ENCODE measurements at regions not wholly inside any gene's neighbourhood (a gene's known extent, or its start where the extent isn't known, plus 50 kb on each side); places are given as distances from the start of the nearest gene placed in this dataset.
A peak's percentile ranks its signal among the peaks of the same experiment; 100 is the strongest.

- POLR2A ChIA-PET, result no interaction called here
- no peak for DNase-seq (ENCODE audit: low read depth, low spot score)
- Histone ChIP-seq H3K4me3 (no peak overlapping the region), H3K9ac (ENCODE audit: control insufficient read depth, insufficient read depth, low read length) (no peak overlapping the region), H3K4me1 (ENCODE audit: control insufficient read depth, insufficient read depth, low read length) (no peaks in the 10 kb centered on the region), H3K27ac (ENCODE audit: control insufficient read depth, insufficient read depth) (no peak overlapping the region), H3K36me3 (ENCODE audit: control insufficient read depth in 2 of 2, insufficient read depth in 2 of 2, low read length in 1 of 2) (no peaks in the 10 kb centered on the region), H3K4me2 (ENCODE audit: control insufficient read depth, insufficient read depth) (no peak overlapping the region), H3K9me3 (replicated peaks; ENCODE audit: control insufficient read depth, insufficient read depth, low read length) (no peaks in the 10 kb centered on the region), H2AFZ (ENCODE audit: control insufficient read depth, low read depth, low read length) (peak overlapping the region; percentile 13; the same call in 1 of the 2 replicates), H4K20me1 (ENCODE audit: control insufficient read depth, insufficient read depth) (no peaks in the 10 kb centered on the region), H3K79me2 (ENCODE audit: control insufficient read depth, insufficient read depth, low read length) (no peaks in the 10 kb centered on the region), H3K27me3 (replicated peaks in 1 of 2; ENCODE audit: control insufficient read depth in 2 of 2, insufficient read depth in 2 of 2, low read length in 1 of 2) (no peaks in the 10 kb centered on the region)
- FAIRE-seq, result no peak
- in situ Hi-C loops (cut with MboI), result no loop called here
- 0% methylated on average over 1 of the region's 1 CpG for WGBS (ENCODE audit: insufficient coverage, insufficient replicate concordance, low lambda C conversion rate, missing lambda C conversion rate)
- RAD21 ChIA-PET (ENCODE audit: unreplicated experiment), result no interaction called here
- intact Hi-C loops (cut with micrococcal nuclease; ENCODE audit: unreplicated experiment), result no loop called here
- BruUV-seq (replicated peaks), result no TSS peak
- ATAC-seq, result no peak
- CTCF ChIA-PET, result no interaction called here
- no peak for TF ChIP-seq CREB1 (IDR thresholded peaks at IDR 0.05; ENCODE audit: low read depth)
- TF ChIP-seq TARDBP (IDR thresholded peaks at IDR 0.05; ENCODE audit: borderline replicate concordance), result no peak
- no peak for TF ChIP-seq YBX1 (IDR thresholded peaks at IDR 0.05)
- TF ChIP-seq ASH2L (IDR thresholded peaks at IDR 0.05; ENCODE audit: borderline replicate concordance, low read depth), result no peak
- TF ChIP-seq SRF (IDR thresholded peaks at IDR 0.05; ENCODE audit: low read depth in 2 of 2, low read length in 2 of 2), result no peak
- TF ChIP-seq STAT1 (conservative IDR thresholded peaks at IDR 0.05), result no peak
- no peak for TF ChIP-seq BCL11A (IDR thresholded peaks at IDR 0.05; ENCODE audit: low read depth, low read length)
- TF ChIP-seq RBBP5 (conservative IDR thresholded peaks at IDR 0.05), result no peak
- TF ChIP-seq MAX (IDR thresholded peaks at IDR 0.05; ENCODE audit: low read depth, low read length), result no peak
- TF ChIP-seq KLF5 (IDR thresholded peaks at IDR 0.05; ENCODE audit: partially characterized antibody), result no peak
- TF ChIP-seq RFX5 (IDR thresholded peaks at IDR 0.05; ENCODE audit: low read depth, low read length), result no peak
- TF ChIP-seq YY1 (IDR thresholded peaks at IDR 0.05; ENCODE audit: low read depth, low read length), result no peak
- no peak for TF ChIP-seq EGR1 (IDR thresholded peaks at IDR 0.05; ENCODE audit: borderline replicate concordance in 1 of 2, low read depth in 2 of 2, low read length in 2 of 2)
- TF ChIP-seq NFXL1 (IDR thresholded peaks at IDR 0.05; ENCODE audit: borderline replicate concordance), result no peak
- no peak for TF ChIP-seq IKZF2 (IDR thresholded peaks at IDR 0.05)
- SMC1A ChIA-PET (ENCODE audit: uncharacterized antibody, unreplicated experiment), result no interaction called here
Measured at GRCh38 chr1:72369069-72369757, 86.9 kb upstream of the NEGR1 start.
